Activated CD8-positive, alpha-beta memory T cell treated with anti-CD3 and anti-CD28 coated beads, Interleukin-2, amount 10 ng/mL, durations not matched to agents 7 days and 5 days (primary cell): ENCODE measurements at regions not wholly inside any gene's neighbourhood (a gene's known extent, or its start where the extent isn't known, plus 50 kb on each side); places are given as distances from the start of the nearest gene placed in this dataset.
"Not testable (repeated sequence)": the region's sequence is repeated elsewhere in the genome, so short reads cannot be mapped to it uniquely, and the experiment has no call there.

Experiments used
- ATAC-seq: fragments of 150-1000 bp; cut with Tn5 transposase; one replicate; pipeline ENCODE4 v1.10.0; 2021; ENCODE audit warnings: moderate library complexity
- CTCF ChIA-PET: fragments of 350-600 bp; sonication (Branson Sonifier 250); formaldehyde crosslinking; loops from one replicate; lab custom pipeline; 2021; ENCODE audit warnings: antibody characterized with exemption; lab: Charles Lee
- DNase-seq: peaks from one replicate; pipeline ENCODE4 v3.0.0-alpha.2; 2020
- H3K27ac Mint-ChIP-seq: one replicate; pipeline ENCODE4 v1.8.0; 2021; ENCODE audit warnings: mild to moderate bottlenecking, mixed read lengths
- H3K27me3 Mint-ChIP-seq: one replicate; pipeline ENCODE4 v1.8.0; 2021; ENCODE audit warnings: mixed read lengths
- H3K36me3 Mint-ChIP-seq: one replicate; pipeline ENCODE4 v1.8.0; 2021; ENCODE audit warnings: mild to moderate bottlenecking, mixed read lengths
- H3K4me1 Mint-ChIP-seq: one replicate; pipeline ENCODE4 v1.8.0; 2021; ENCODE audit warnings: mixed read lengths
- H3K4me3 Mint-ChIP-seq: one replicate; pipeline ENCODE4 v1.8.0; 2021; ENCODE audit warnings: mild to moderate bottlenecking, moderate library complexity, mixed read lengths
- H3K9me3 Mint-ChIP-seq: one replicate; pipeline ENCODE4 v1.8.0; 2022; ENCODE audit warnings: low read depth, mixed read lengths

- H3K27ac Mint-ChIP-seq = no peak overlapping the region
- CTCF ChIA-PET = interaction anchor here (0.8 kb wide), 1 partner anchor 16 kb away, joined by 3 read pairs; no protein-coding TSS in a partner anchor
- H3K36me3 Mint-ChIP-seq = no peaks in the 10 kb centered on the region
- H3K4me1 Mint-ChIP-seq = no peaks in the 10 kb centered on the region
- peaks cover 20% of the 10 kb centered on the region for H3K27me3 Mint-ChIP-seq
- DNase-seq = no peak
- ATAC-seq = no peak
- H3K4me3 Mint-ChIP-seq = no peak overlapping the region
- H3K9me3 Mint-ChIP-seq = no peaks in the 10 kb centered on the region
These were observed 142.8 kb upstream of the EGR2 start for GRCh38 chr10:62958980-62959379.

- Mint-ChIP-seq H3K9me3 (no peaks in the 10 kb centered on the region), H3K27me3 (no peaks in the 10 kb centered on the region), H3K4me3 (no peak overlapping the region), H3K4me1 (no peaks in the 10 kb centered on the region), H3K27ac (no peak overlapping the region), H3K36me3 (no peaks in the 10 kb centered on the region)
- no peak for DNase-seq
- CTCF ChIA-PET = no interaction called here
- no peak for ATAC-seq
These were observed 130.1 kb upstream of the EGR2 start for GRCh38 chr10:62946278-62946677.

DNA sequence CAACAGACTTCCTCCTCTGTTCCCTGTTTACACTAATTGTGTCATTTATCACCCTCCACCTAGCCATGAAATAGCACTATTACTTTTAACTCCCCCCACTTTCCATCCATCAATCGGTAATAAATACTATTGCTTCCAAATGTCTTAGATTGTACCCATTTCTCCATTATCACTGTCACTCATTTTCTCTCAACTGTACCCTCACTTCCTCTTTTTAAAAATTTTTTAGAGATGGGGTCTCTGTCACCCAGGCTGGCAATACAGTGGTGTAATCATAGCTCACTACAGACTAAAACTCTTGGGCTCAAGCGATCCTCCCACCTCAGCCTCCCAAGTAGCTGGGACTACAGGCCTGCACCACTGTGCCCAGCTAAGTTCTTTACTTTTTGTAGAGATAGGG, 123.5 kb upstream of the EGR2 start:
- no peaks in the 10 kb centered on the region for H3K4me1 Mint-ChIP-seq
- ATAC-seq = no peak
- peaks cover 7% of the 10 kb centered on the region for H3K27me3 Mint-ChIP-seq
- H3K9me3 Mint-ChIP-seq = no peaks in the 10 kb centered on the region
- no peak overlapping the region for H3K4me3 Mint-ChIP-seq
- CTCF ChIA-PET = interaction anchor here (1.0 kb wide), 1 partner anchor 9 kb away, joined by 3 read pairs; no protein-coding TSS in a partner anchor
- no peak for DNase-seq
- H3K36me3 Mint-ChIP-seq = no peaks in the 10 kb centered on the region
- H3K27ac Mint-ChIP-seq = no peak overlapping the region

- DNase-seq (no peak), ATAC-seq (no peak)
- Mint-ChIP-seq H3K27me3 (peaks cover 7% of the 10 kb centered on the region), H3K9me3 (no peaks in the 10 kb centered on the region), H3K27ac (no peak overlapping the region), H3K4me1 (no peaks in the 10 kb centered on the region), H3K4me3 (no peak overlapping the region), H3K36me3 (no peaks in the 10 kb centered on the region)
- CTCF ChIA-PET = no interaction called here
These were observed 122.5 kb upstream of the EGR2 start for GRCh38 chr10:62938672-62939071.

DNA sequence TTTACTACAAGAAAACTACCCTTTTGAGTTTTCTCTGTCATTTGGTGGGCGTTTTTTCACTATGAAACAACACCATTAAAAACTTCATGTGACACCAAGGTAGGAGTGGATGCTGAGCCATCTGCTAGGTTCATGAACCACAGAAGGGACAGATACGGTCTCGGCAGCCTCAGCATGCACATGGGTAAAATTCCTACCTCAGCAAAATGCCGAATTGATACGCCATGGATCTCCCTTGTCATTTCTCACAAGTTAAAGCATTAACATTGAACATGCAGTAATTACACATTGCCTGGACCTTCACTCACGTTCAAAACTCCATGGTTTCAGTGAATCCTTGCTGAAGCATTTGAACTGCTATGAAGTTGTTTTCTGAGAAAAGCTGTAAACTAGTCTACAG, 121.5 kb upstream of the EGR2 start:
- CTCF ChIA-PET = no interaction called here
- Mint-ChIP-seq H3K4me1 (no peaks in the 10 kb centered on the region), H3K27ac (no peak overlapping the region), H3K36me3 (no peaks in the 10 kb centered on the region), H3K9me3 (no peaks in the 10 kb centered on the region), H3K27me3 (peaks cover 7% of the 10 kb centered on the region), H3K4me3 (no peak overlapping the region)
- DNase-seq = no peak
- no peak for ATAC-seq

DNA sequence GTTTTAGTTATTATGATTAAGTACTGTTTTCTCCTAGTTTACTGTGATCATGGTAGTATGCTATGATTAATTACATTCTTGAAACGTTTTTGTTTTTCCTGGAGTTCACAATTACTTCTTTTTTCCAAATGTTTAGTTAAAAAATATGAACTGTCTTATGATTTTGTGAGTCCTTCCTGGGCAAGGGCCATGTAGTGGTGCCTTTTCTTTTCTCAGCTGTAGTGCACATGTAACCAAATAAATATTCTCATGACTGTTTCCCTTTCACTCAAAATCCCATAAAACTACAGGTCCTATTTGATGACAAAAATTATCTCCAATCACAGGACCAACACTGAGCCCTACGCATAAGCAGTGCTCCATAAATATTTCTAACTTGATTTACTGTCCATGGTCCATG, 118.9 kb upstream of the EGR2 start:
- Mint-ChIP-seq H3K4me1 (no peaks in the 10 kb centered on the region), H3K27ac (no peak overlapping the region), H3K9me3 (no peaks in the 10 kb centered on the region), H3K27me3 (peaks cover 7% of the 10 kb centered on the region), H3K4me3 (no peak overlapping the region), H3K36me3 (no peaks in the 10 kb centered on the region)
- DNase-seq = no peak
- CTCF ChIA-PET = interaction anchor here (1.0 kb wide), 1 partner anchor 324 kb away, joined by 3 read pairs; no protein-coding TSS in a partner anchor
- ATAC-seq = no peak

- no peaks in the 10 kb centered on the region for H3K9me3 Mint-ChIP-seq
- H3K27ac Mint-ChIP-seq = no peak overlapping the region
- ATAC-seq (no peak), DNase-seq (no peak)
- CTCF ChIA-PET = no interaction called here
- H3K4me3 Mint-ChIP-seq = no peak overlapping the region
- no peaks in the 10 kb centered on the region for H3K4me1 Mint-ChIP-seq
- H3K36me3 Mint-ChIP-seq = no peaks in the 10 kb centered on the region
- H3K27me3 Mint-ChIP-seq = peaks cover 7% of the 10 kb centered on the region
These were observed 118.1 kb upstream of the EGR2 start for GRCh38 chr10:62934258-62934657.

GRCh38 chr10:62928763-62929162, 112.6 kb upstream of the EGR2 start:
- ATAC-seq, H3K9me3 Mint-ChIP-seq, CTCF ChIA-PET, H3K4me1 Mint-ChIP-seq, H3K27ac Mint-ChIP-seq, H3K27me3 Mint-ChIP-seq, DNase-seq, H3K36me3 Mint-ChIP-seq, H3K4me3 Mint-ChIP-seq: not testable (repeated sequence)

GRCh38 chr10:62926407-62926806, 110.2 kb upstream of the EGR2 start:
- peaks cover 4% of the 10 kb centered on the region for H3K9me3 Mint-ChIP-seq
- CTCF ChIA-PET = no interaction called here
- H3K27ac Mint-ChIP-seq = no peak overlapping the region
- DNase-seq = no peak
- no peaks in the 10 kb centered on the region for H3K4me1 Mint-ChIP-seq
- peaks cover 13% of the 10 kb centered on the region for H3K27me3 Mint-ChIP-seq
- H3K4me3 Mint-ChIP-seq = no peak overlapping the region
- no peak for ATAC-seq
- H3K36me3 Mint-ChIP-seq = no peaks in the 10 kb centered on the region

GRCh38 chr10:62924344-62924748, 108.2 kb upstream of the EGR2 start:
- CTCF ChIA-PET = no interaction called here
- ATAC-seq = no peak

GRCh38 chr10:62919776-62920175, 103.6 kb upstream of the EGR2 start:
- no peak overlapping the region for H3K27ac Mint-ChIP-seq
- H3K36me3 Mint-ChIP-seq = no peaks in the 10 kb centered on the region
- H3K4me3 Mint-ChIP-seq = no peak overlapping the region
- peaks cover 7% of the 10 kb centered on the region for H3K4me1 Mint-ChIP-seq
- peaks cover 13% of the 10 kb centered on the region for H3K27me3 Mint-ChIP-seq
- CTCF ChIA-PET = no interaction called here
- DNase-seq = no peak
- H3K9me3 Mint-ChIP-seq = peaks cover 4% of the 10 kb centered on the region
- ATAC-seq = no peak

More at GRCh38 chr10:62924344-62924748, 108.2 kb upstream of the EGR2 start:
- Mint-ChIP-seq H3K4me1 (no peaks in the 10 kb centered on the region), H3K27ac (no peak overlapping the region), H3K4me3 (no peak overlapping the region), H3K9me3 (peaks cover 4% of the 10 kb centered on the region), H3K36me3 (no peaks in the 10 kb centered on the region), H3K27me3 (peaks cover 13% of the 10 kb centered on the region)
- DNase-seq = no peak

DNA sequence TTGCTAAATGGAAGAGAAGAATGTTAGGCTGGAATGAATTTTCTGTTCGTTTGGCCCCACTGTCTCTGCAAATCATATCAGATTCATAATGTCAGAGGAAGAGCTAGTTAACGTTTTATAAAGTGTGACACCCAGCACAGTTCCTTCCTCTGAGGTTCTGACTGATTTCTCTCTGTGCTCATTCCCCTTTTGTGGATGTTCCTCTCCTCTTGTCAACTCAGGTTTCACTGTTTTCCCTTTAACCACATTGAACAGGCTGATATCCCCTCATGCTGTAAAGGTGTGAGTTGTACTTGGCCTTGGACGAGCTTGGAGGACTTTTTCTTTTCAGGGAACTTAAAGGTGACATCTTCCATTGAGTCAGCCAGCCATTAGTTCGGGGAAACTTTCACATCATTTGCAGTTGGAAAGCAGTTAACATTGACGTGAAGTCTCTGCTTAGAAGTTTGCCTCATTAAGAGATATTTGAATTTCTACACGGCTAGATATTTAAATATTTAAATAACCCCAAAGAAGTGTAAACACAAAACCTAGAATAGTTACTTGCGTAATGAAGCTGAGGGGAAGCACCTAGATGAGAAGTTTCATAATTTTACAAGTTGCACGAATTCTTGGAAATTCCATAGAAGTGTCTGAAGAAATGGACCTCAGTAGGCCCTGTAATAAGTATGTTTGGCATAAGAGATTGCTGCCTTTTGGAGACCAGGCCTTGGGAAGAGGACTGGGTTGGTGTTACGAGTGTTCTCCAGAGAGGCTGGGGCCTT, 101.5 kb upstream of the EGR2 start:
- DNase-seq (no peak), ATAC-seq (no peak)
- H3K4me3 Mint-ChIP-seq = no peak overlapping the region
- no peaks in the 10 kb centered on the region for H3K9me3 Mint-ChIP-seq
- peaks cover 13% of the 10 kb centered on the region for H3K27me3 Mint-ChIP-seq
- H3K4me1 Mint-ChIP-seq = peaks cover 7% of the 10 kb centered on the region
- no peaks in the 10 kb centered on the region for H3K36me3 Mint-ChIP-seq
- CTCF ChIA-PET = no interaction called here
- no peak overlapping the region for H3K27ac Mint-ChIP-seq

DNA sequence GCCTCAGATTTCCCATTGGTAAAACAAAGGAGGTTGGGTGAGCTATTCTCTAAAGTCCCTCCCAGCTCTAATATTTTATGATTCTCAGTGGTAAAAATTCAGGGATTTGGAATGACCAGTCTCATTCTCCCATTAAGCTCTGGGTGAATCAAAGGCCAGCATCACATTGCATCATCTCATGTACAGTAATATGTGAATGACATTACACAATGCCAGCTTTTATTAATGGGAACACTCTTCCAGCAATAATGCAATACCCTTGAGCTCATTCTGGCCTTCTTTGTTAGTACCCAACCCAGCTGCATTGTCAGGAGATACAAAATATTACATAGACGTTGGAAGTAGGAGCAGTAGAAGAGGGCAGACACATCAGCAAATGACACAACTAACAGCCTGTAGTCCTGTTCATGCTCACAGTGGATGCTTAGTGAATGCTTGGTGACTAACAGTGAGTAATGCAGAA, 100.0 kb upstream of the EGR2 start:
- no peaks in the 10 kb centered on the region for H3K36me3 Mint-ChIP-seq
- CTCF ChIA-PET = no interaction called here
- no peaks in the 10 kb centered on the region for H3K9me3 Mint-ChIP-seq
- no peak overlapping the region for H3K27ac Mint-ChIP-seq
- peaks cover 7% of the 10 kb centered on the region for H3K4me1 Mint-ChIP-seq
- no peak overlapping the region for H3K4me3 Mint-ChIP-seq
- ATAC-seq (no peak), DNase-seq (no peak)
- peaks cover 10% of the 10 kb centered on the region for H3K27me3 Mint-ChIP-seq

- ATAC-seq (no peak), DNase-seq (no peak)
- peaks cover 7% of the 10 kb centered on the region for H3K4me1 Mint-ChIP-seq
- no peaks in the 10 kb centered on the region for H3K9me3 Mint-ChIP-seq
- peaks cover 11% of the 10 kb centered on the region for H3K27me3 Mint-ChIP-seq
- no peaks in the 10 kb centered on the region for H3K36me3 Mint-ChIP-seq
- H3K27ac Mint-ChIP-seq = no peak overlapping the region
- H3K4me3 Mint-ChIP-seq = no peak overlapping the region
- CTCF ChIA-PET = no interaction called here
These were observed 99.0 kb upstream of the EGR2 start for GRCh38 chr10:62915158-62915557.
